Effector memory CD8-positive, alpha-beta T cell (primary cell): ENCODE measurements at regions not wholly inside any gene's neighbourhood (a gene's known extent, or its start where the extent isn't known, plus 50 kb on each side); places are given as distances from the start of the nearest gene placed in this dataset.

Experiments used
- ATAC-seq: fragments of 150-1000 bp; cut with Tn5 transposase; replicated peaks from 2 replicates; pipeline ENCODE4 v1.10.0; 2021; ENCODE audit warnings: mild to moderate bottlenecking, moderate library complexity
- DNase-seq, 3 experiments: peaks; one replicate each; pipeline ENCODE4 v3.0.0; 2021
- H3K27ac Mint-ChIP-seq, 2 donors: one replicate each; pipeline ENCODE4 v1.8.0; 2022; ENCODE audit warnings: mild to moderate bottlenecking in 2 of 2, mixed read lengths in 2 of 2, moderate library complexity in 2 of 2
- H3K27me3 Mint-ChIP-seq, 2 donors: one replicate each; pipeline ENCODE4 v1.8.0; 2022; ENCODE audit warnings: mixed read lengths in 2 of 2
- H3K36me3 Mint-ChIP-seq: one replicate; pipeline ENCODE4 v1.8.0; 2022; ENCODE audit warnings: mild to moderate bottlenecking, moderate library complexity, mixed read lengths; ENCODE audit not compliant: insufficient read depth
- H3K4me1 Mint-ChIP-seq, 2 donors: one replicate each; pipeline ENCODE4 v1.8.0; 2022; ENCODE audit warnings: low read depth in 2 of 2, mixed read lengths in 2 of 2
- H3K4me3 Mint-ChIP-seq, 2 donors: one replicate each; pipeline ENCODE4 v1.8.0; 2022; ENCODE audit warnings: mild to moderate bottlenecking in 2 of 2, mixed read lengths in 2 of 2, moderate library complexity in 2 of 2
- H3K9me3 Mint-ChIP-seq, 2 donors: one replicate each; pipeline ENCODE4 v1.8.0; 2022; ENCODE audit warnings: mixed read lengths in 2 of 2

- H3K27ac Mint-ChIP-seq = no peak overlapping the region
- DNase-seq (no peak), ATAC-seq (no peak)
- H3K27me3 Mint-ChIP-seq = no peaks in the 10 kb centered on the region
- no peak overlapping the region for H3K4me3 Mint-ChIP-seq
- peaks cover 3% of the 10 kb centered on the region for H3K36me3 Mint-ChIP-seq
- H3K9me3 Mint-ChIP-seq = peaks cover 5 to 13% of the 10 kb centered on the region in 2 donors
- no peaks in the 10 kb centered on the region for H3K4me1 Mint-ChIP-seq
Measured at GRCh38 chr13:90201676-90202460, 1145.6 kb upstream of the MIR17HG start.

- H3K4me1 Mint-ChIP-seq = no peaks in the 10 kb centered on the region
- H3K9me3 Mint-ChIP-seq = peaks cover 11 to 19% of the 10 kb centered on the region in 2 donors
- H3K4me3 Mint-ChIP-seq = no peak overlapping the region
- DNase-seq (no peak), ATAC-seq (no peak)
- peaks cover 3% of the 10 kb centered on the region for H3K36me3 Mint-ChIP-seq
- no peaks in the 10 kb centered on the region for H3K27me3 Mint-ChIP-seq
- no peak overlapping the region for H3K27ac Mint-ChIP-seq
Measured at GRCh38 chr13:90205081-90205480, 1142.4 kb upstream of the MIR17HG start.

- ATAC-seq (no peak), DNase-seq (no peak)
- Mint-ChIP-seq H3K27ac (no peak overlapping the region), H3K27me3 (no peaks in the 10 kb centered on the region), H3K4me3 (no peak overlapping the region), H3K36me3 (peaks cover 3% of the 10 kb centered on the region), H3K4me1 (no peaks in the 10 kb centered on the region), H3K9me3 (peaks cover 12 to 19% of the 10 kb centered on the region in 2 donors)
Measured at GRCh38 chr13:90205911-90206310, 1141.6 kb upstream of the MIR17HG start.

GRCh38 chr13:90217275-90217674 is 1130.2 kb upstream of the MIR17HG start:
- no peak overlapping the region for H3K27ac Mint-ChIP-seq
- H3K9me3 Mint-ChIP-seq = peaks cover 0 to 4% of the 10 kb centered on the region in 2 donors
- H3K36me3 Mint-ChIP-seq = no peaks in the 10 kb centered on the region
- ATAC-seq (no peak), DNase-seq (no peak)
- no peaks in the 10 kb centered on the region for H3K27me3 Mint-ChIP-seq
- no peak overlapping the region for H3K4me3 Mint-ChIP-seq
- H3K4me1 Mint-ChIP-seq = no peaks in the 10 kb centered on the region

DNA sequence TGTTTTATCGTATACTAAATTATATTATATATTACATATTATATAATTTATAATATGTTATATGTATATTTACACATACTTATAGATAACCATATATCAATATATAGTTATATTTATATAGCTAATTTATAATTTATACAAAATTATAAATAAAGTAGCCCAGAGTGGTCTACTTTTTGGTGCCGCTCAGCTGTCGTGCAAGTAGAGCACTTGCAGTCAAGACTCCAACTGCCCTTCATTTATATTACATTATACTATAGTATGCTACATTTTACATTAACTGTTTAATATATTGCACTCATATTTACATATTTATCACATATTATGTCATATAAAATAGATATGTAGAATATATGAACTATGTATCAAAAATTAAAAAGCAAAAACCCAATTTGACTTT is 1124.7 kb upstream of the MIR17HG start:
- Mint-ChIP-seq H3K27ac (no peak overlapping the region), H3K4me1 (no peaks in the 10 kb centered on the region), H3K27me3 (no peaks in the 10 kb centered on the region), H3K36me3 (no peaks in the 10 kb centered on the region), H3K4me3 (no peak overlapping the region), H3K9me3 (no peaks in the 10 kb centered on the region)
- ATAC-seq (no peak), DNase-seq (no peak)

DNA sequence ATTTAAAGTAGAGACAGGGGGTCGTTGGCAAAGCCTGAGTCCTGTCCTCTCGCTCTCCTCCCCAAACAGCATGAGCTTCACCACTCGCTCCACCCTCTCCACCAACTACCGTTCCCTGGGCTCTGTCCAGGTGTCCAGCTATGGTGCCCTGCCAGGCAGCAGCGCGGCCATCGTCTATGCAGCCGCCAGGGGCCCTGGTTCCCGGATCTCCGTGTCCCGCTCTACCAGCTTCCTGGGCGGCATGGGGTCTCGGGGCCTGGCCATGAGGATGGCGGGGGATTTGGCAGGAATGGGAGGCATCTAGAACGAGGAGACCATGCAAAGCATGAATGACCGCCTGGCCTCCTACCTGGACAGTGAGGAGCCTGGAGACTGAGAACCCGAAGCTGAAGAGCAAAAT is 1117.2 kb upstream of the MIR17HG start:
- no peaks in the 10 kb centered on the region for H3K27me3 Mint-ChIP-seq

GRCh38 chr13:90232291-90232690 is 1115.2 kb upstream of the MIR17HG start:
- no peak for DNase-seq
- no peaks in the 10 kb centered on the region for H3K36me3 Mint-ChIP-seq

More for the DNA sequence above, 1117.2 kb upstream of the MIR17HG start:
- H3K4me1 Mint-ChIP-seq = no peaks in the 10 kb centered on the region
- no peak overlapping the region for H3K4me3 Mint-ChIP-seq
- DNase-seq (no peak), ATAC-seq (no peak)
- no peak overlapping the region for H3K27ac Mint-ChIP-seq
- no peaks in the 10 kb centered on the region for H3K36me3 Mint-ChIP-seq
- peaks cover 8 to 14% of the 10 kb centered on the region in 2 donors for H3K9me3 Mint-ChIP-seq

DNA sequence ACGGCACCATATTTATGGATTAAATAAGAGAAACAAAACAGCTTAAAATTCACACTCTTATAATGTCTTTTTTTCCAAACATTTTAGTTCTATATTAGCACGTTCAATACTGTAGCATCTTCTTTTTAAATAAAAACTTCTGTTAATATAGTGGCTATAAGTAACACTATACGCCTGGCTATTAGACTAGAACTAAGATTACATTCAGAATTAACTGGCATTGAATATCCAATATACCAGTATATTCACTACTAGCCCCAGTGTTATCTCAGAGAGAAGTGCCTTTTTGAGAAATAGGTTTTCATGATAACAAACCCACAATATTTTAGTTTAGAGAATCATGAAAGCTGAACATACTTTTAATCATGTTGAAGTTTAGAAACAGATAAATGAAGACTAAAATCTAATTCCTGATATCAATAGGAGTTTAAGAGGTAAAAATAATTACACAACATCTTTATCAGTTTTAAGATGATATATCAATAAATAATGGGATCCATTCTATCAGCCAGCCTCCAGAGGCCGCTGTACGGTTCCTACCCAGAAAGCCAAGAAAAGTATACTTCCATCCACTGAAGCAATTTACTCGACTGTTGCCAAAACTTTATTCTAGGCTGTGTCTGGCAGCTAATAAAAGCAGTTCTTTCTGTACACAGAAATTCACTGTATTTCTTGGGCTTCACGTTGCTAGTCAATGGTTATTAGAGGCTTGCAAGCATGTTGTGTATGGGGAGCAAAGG is 1113.4 kb upstream of the MIR17HG start:
- Mint-ChIP-seq H3K27me3 (no peaks in the 10 kb centered on the region), H3K36me3 (no peaks in the 10 kb centered on the region), H3K4me3 (no peak overlapping the region), H3K27ac (no peak overlapping the region), H3K9me3 (peaks cover 10 to 18% of the 10 kb centered on the region in 2 donors), H3K4me1 (no peaks in the 10 kb centered on the region)
- DNase-seq = no peak
- ATAC-seq = no peak

More at GRCh38 chr13:90232291-90232690, 1115.2 kb upstream of the MIR17HG start:
- Mint-ChIP-seq H3K27ac (no peak overlapping the region), H3K4me1 (no peaks in the 10 kb centered on the region), H3K4me3 (no peak overlapping the region), H3K27me3 (no peaks in the 10 kb centered on the region), H3K9me3 (peaks cover 8 to 18% of the 10 kb centered on the region in 2 donors)
- ATAC-seq = no peak

- H3K4me3 Mint-ChIP-seq = no peak overlapping the region
Measured at GRCh38 chr13:90237852-90238251, 1109.6 kb upstream of the MIR17HG start.

DNA sequence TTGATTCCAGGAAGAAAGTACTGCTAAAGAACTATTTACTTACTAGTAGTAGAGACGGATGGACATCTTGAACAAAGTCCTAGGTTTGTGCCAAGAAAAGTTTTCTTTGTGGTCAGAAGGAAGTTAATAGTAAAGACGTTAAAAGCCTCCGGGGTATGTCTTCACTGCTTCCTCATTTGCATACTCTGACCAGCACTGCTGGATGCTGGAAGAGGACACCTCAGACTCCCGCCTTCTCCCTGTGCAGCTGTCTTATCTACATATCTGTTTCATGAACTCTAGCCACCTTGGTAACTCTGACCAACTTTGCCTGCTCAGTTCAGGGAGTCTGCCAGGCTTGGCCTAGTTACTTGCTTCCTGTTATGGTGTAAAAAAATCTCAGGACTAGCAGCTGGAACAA is 1109.1 kb upstream of the MIR17HG start:
- H3K4me3 Mint-ChIP-seq = no peak overlapping the region
- ATAC-seq = no peak

More at GRCh38 chr13:90237852-90238251, 1109.6 kb upstream of the MIR17HG start:
- H3K27ac Mint-ChIP-seq = no peak overlapping the region
- H3K9me3 Mint-ChIP-seq = peaks cover 7 to 8% of the 10 kb centered on the region in 2 donors
- no peak for DNase-seq
- no peaks in the 10 kb centered on the region for H3K27me3 Mint-ChIP-seq
- no peaks in the 10 kb centered on the region for H3K4me1 Mint-ChIP-seq
- no peaks in the 10 kb centered on the region for H3K36me3 Mint-ChIP-seq
- no peak for ATAC-seq

GRCh38 chr13:90239130-90239529 is 1108.4 kb upstream of the MIR17HG start:
- H3K4me1 Mint-ChIP-seq = no peaks in the 10 kb centered on the region
- no peaks in the 10 kb centered on the region for H3K36me3 Mint-ChIP-seq
- H3K27me3 Mint-ChIP-seq = no peaks in the 10 kb centered on the region
- H3K4me3 Mint-ChIP-seq = no peak overlapping the region
- H3K27ac Mint-ChIP-seq = no peak overlapping the region
- DNase-seq (no peak), ATAC-seq (no peak)
- H3K9me3 Mint-ChIP-seq = peaks cover 7 to 8% of the 10 kb centered on the region in 2 donors

More for the DNA sequence above, 1109.1 kb upstream of the MIR17HG start:
- Mint-ChIP-seq H3K27me3 (no peaks in the 10 kb centered on the region), H3K27ac (no peak overlapping the region), H3K4me1 (no peaks in the 10 kb centered on the region), H3K9me3 (peaks cover 7 to 8% of the 10 kb centered on the region in 2 donors), H3K36me3 (no peaks in the 10 kb centered on the region)
- no peak for DNase-seq

DNA sequence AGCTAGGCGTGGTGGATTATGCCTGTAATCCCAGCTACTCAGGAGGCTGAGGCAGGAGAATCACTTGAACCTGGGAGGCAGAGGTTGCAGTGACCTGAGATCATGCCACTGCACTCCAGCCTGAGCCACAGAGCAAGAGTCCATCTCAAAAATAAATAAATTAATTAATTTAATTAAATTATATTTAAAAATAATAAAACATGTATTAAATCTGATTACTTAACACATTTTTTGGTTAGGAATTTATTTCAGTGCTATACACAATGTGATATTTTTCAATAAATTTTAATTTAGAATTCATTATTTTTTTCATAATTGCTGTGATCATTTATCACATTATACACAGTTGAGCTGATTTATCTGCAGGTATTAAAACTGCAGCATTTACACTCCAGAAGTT is 1101.5 kb upstream of the MIR17HG start:
- Mint-ChIP-seq H3K4me3 (no peak overlapping the region), H3K27ac (no peak overlapping the region), H3K36me3 (no peaks in the 10 kb centered on the region), H3K9me3 (peaks cover 4 to 13% of the 10 kb centered on the region in 2 donors), H3K27me3 (no peaks in the 10 kb centered on the region), H3K4me1 (no peaks in the 10 kb centered on the region)
- DNase-seq (no peak), ATAC-seq (no peak)

DNA sequence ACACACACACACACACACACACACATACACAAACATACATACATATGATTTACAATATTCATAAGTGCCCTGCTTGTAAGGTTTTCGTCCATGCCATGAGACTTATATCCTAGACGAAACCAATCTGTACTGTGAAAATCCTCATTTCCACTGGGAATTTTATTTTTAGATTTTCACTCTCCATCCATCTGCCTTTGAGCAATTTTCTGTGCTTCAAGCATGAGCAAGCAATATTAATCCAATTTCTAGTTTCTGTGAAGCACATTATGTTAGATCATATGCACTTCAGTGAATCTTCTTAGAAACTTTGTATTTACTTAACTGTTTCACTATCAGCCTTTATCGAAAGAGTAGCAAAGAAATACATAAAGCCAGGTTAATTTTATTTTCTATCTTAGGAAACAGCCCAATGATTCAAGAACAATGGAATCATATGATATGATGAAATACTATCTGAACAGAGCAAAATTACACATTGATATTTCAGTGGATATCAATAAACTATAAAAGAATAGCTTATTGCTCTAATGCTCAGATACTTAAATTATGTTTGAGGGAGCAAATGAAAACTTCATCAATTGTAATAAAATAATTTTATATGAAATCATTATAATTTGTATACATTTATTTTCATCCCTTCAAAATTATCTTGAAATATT is 1100.7 kb upstream of the MIR17HG start:
- peaks cover 4 to 13% of the 10 kb centered on the region in 2 donors for H3K9me3 Mint-ChIP-seq
- DNase-seq (no peak), ATAC-seq (no peak)
- H3K27ac Mint-ChIP-seq = no peak overlapping the region
- H3K4me3 Mint-ChIP-seq = no peak overlapping the region
- H3K4me1 Mint-ChIP-seq = no peaks in the 10 kb centered on the region
- H3K27me3 Mint-ChIP-seq = no peaks in the 10 kb centered on the region
- no peaks in the 10 kb centered on the region for H3K36me3 Mint-ChIP-seq
